Activated T-cell treated with anti-CD3 and anti-CD28 coated beads, Interleukin-2, amount 50 U/mL, for 72 hours (primary cell): ENCODE measurements at regions not wholly inside any gene's neighbourhood (a gene's known extent, or its start where the extent isn't known, plus 50 kb on each side); places are given as distances from the start of the nearest gene placed in this dataset.

ENCODE experiments used
- ATAC-seq, 2 donors: fragments of 150-1000 bp; cut with Tn5 transposase; replicated peaks in 1 of 2; 2 replicates each; pipeline ENCODE4 v1.10.0; 2021; ENCODE audit warnings: moderate library complexity in 2 of 2, mild to moderate bottlenecking in 1 of 2
- DNase-seq, 2 donors: peaks; one replicate each; pipeline ENCODE4 v3.0.0; 2021 to 2022; ENCODE audit warnings: mixed read lengths in 1 of 2
- H3K27ac Mint-ChIP-seq: one replicate; pipeline ENCODE4 v1.8.0; 2022; ENCODE audit warnings: mild to moderate bottlenecking, moderate library complexity, mixed read lengths
- H3K27me3 Mint-ChIP-seq: one replicate; pipeline ENCODE4 v1.8.0; 2022; ENCODE audit warnings: low read depth, mixed read lengths
- H3K36me3 Mint-ChIP-seq, 2 donors: one replicate each; pipeline ENCODE4 v1.8.0; 2022; ENCODE audit warnings: mixed read lengths in 2 of 2, mild to moderate bottlenecking in 1 of 2; ENCODE audit not compliant: insufficient read depth in 2 of 2
- H3K4me1 Mint-ChIP-seq: one replicate; pipeline ENCODE4 v1.8.0; 2022; ENCODE audit warnings: low read depth, mixed read lengths
- H3K4me3 Mint-ChIP-seq, 2 donors: one replicate each; pipeline ENCODE4 v1.8.0; 2022; ENCODE audit warnings: mild to moderate bottlenecking in 2 of 2, mixed read lengths in 2 of 2, moderate library complexity in 2 of 2
- H3K9me3 Mint-ChIP-seq, 2 donors: one replicate each; pipeline ENCODE4 v1.8.0; 2022; ENCODE audit warnings: mixed read lengths in 2 of 2

- DNase-seq (no peak), ATAC-seq (no peak)
- H3K36me3 Mint-ChIP-seq: no peaks in the 10 kb centered on the region
- no peak overlapping the region for H3K4me3 Mint-ChIP-seq
- peaks cover 7% of the 10 kb centered on the region for H3K27me3 Mint-ChIP-seq
- no peaks in the 10 kb centered on the region for H3K9me3 Mint-ChIP-seq
- peaks cover 7% of the 10 kb centered on the region for H3K4me1 Mint-ChIP-seq
- H3K27ac Mint-ChIP-seq: no peak overlapping the region
Observed at GRCh38 chr5:57696825-57697570, 214.4 kb upstream of the ACTBL2 start.

GRCh38 chr5:57696389-57696769 lies 213.8 kb upstream of the ACTBL2 start:
- Mint-ChIP-seq H3K9me3 (no peaks in the 10 kb centered on the region), H3K36me3 (no peaks in the 10 kb centered on the region), H3K27me3 (peaks cover 11% of the 10 kb centered on the region), H3K27ac (no peak overlapping the region), H3K4me1 (peaks cover 7% of the 10 kb centered on the region), H3K4me3 (no peak overlapping the region)
- ATAC-seq (no peak), DNase-seq (no peak)

- Mint-ChIP-seq H3K36me3 (no peaks in the 10 kb centered on the region), H3K27me3 (peaks cover 11% of the 10 kb centered on the region), H3K4me3 (no peak overlapping the region), H3K27ac (no peak overlapping the region), H3K4me1 (peaks cover 7% of the 10 kb centered on the region), H3K9me3 (no peaks in the 10 kb centered on the region)
- DNase-seq: no peak
- no peak for ATAC-seq
Observed at GRCh38 chr5:57695706-57696388, 213.2 kb upstream of the ACTBL2 start.

DNA sequence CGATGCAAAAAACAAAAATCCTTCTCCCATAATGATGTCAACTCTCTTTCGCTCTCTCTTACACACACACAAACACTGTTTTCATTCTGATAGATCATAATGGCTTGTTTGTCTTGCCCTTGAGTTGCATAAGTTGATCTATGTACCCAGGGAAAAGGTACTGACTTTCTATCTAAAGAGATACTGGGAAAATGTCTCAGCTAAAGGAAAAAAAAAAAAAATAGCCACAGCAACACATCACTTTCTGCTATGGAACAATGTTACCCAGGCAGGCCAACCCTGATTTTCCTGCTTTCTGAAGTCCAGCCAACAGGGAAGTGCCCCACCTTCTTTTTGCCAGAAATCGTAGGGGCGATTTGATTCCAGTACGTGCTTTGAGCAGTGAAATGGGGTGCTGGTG lies 212.6 kb upstream of the ACTBL2 start:
- no peaks in the 10 kb centered on the region for H3K36me3 Mint-ChIP-seq
- H3K9me3 Mint-ChIP-seq: no peaks in the 10 kb centered on the region
- ATAC-seq (no peak), DNase-seq (no peak)
- H3K27ac Mint-ChIP-seq: no peak overlapping the region
- H3K4me3 Mint-ChIP-seq: no peak overlapping the region
- peaks cover 7% of the 10 kb centered on the region for H3K4me1 Mint-ChIP-seq
- peaks cover 11% of the 10 kb centered on the region for H3K27me3 Mint-ChIP-seq

DNA sequence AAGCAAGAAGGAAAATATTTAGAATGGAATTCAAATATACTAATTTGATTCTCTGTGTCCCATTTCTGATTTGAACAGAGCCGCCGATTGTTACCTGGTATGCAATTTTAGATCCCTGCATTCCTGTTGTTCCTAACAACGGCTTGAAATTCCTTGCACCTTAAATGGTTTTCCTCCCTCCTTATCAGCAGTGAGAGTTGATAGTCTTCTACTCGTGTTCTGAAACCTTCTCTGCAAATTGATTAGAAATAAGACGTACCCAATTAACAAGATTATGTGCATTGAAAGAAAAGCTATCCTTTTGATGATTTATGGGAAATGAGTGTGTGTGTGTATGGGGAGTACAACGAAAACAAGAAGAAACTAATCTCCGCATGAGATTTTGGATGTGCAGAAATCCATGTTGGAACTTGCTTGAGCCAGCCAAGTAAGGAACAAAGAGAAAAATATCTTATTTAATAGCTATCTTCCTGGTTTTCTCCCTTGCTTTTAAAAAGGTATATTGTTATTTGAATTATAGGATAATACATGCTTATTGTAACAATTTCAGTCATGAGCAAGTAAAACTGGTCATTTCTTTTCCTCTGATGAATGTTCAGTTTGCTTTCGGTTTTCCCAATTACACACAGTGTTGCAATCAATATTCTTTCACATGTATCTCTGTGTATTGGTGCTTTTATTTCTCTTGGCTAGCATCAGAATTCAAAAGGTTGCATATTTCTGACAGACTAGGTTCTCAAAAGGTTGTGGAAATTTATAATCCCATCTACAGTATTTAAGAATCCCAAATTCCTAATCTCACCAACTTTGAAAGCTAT lies 211.1 kb upstream of the ACTBL2 start:
- H3K4me3 Mint-ChIP-seq: no peak overlapping the region
- H3K9me3 Mint-ChIP-seq: no peaks in the 10 kb centered on the region
- ATAC-seq (no peak), DNase-seq (no peak)
- H3K36me3 Mint-ChIP-seq: no peaks in the 10 kb centered on the region
- H3K27ac Mint-ChIP-seq: no peak overlapping the region
- peaks cover 11% of the 10 kb centered on the region for H3K27me3 Mint-ChIP-seq
- peaks cover 7% of the 10 kb centered on the region for H3K4me1 Mint-ChIP-seq

- ATAC-seq (peak; percentile 68 to 91), DNase-seq (peak; percentile 21 to 24)
- Mint-ChIP-seq H3K4me3 (no peak overlapping the region), H3K27me3 (peaks cover 11% of the 10 kb centered on the region), H3K27ac (no peak overlapping the region), H3K36me3 (no peaks in the 10 kb centered on the region), H3K9me3 (no peaks in the 10 kb centered on the region), H3K4me1 (peaks cover 7% of the 10 kb centered on the region)
Observed at GRCh38 chr5:57692582-57693487, 210.2 kb upstream of the ACTBL2 start.

DNA sequence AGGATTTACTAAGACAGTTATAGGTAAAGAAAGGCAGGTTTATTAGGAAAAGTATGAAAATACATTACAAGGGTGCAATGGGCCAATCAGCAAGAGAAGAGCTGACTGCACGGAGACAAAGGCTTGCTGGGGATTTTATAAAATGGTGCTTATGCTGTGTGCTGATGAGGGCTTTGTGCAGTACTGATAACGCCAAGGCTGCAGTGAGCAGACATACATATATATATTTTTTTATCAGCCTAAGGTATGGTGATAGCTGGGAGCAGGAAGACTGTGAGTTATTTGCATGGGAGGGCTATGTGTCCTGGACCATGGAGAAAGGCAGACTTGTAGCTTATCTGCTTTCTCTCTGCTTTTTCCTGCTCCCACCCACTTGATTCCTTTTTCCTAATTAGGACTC lies 208.1 kb upstream of the ACTBL2 start:
- Mint-ChIP-seq H3K36me3 (no peaks in the 10 kb centered on the region), H3K4me1 (peaks cover 7% of the 10 kb centered on the region), H3K9me3 (no peaks in the 10 kb centered on the region), H3K4me3 (no peak overlapping the region), H3K27me3 (peaks cover 11% of the 10 kb centered on the region), H3K27ac (no peak overlapping the region)
- ATAC-seq (no peak), DNase-seq (no peak)

DNA sequence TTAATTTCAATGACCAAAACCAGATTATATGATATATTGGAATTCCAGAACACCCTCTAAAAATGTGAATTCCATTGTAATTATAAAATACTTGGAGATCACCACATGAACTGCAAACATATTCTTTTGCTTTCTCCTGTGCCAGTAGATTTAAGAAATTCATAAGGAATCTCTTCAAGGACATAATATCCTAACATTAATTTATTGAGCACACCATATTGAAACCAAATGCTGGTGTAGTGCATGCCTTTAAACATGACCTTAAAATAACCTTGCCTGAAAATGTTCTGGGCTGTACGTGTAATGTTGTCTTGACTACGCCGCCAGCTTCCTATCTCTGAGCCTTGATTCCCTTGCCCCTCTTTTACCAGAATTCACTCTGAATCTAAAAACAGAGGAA lies 205.0 kb upstream of the ACTBL2 start:
- H3K27ac Mint-ChIP-seq: no peak overlapping the region
- ATAC-seq (no peak), DNase-seq (no peak)
- no peak overlapping the region for H3K4me3 Mint-ChIP-seq
- no peaks in the 10 kb centered on the region for H3K36me3 Mint-ChIP-seq
- no peaks in the 10 kb centered on the region for H3K9me3 Mint-ChIP-seq
- H3K4me1 Mint-ChIP-seq: no peaks in the 10 kb centered on the region
- peaks cover 5% of the 10 kb centered on the region for H3K27me3 Mint-ChIP-seq

DNA sequence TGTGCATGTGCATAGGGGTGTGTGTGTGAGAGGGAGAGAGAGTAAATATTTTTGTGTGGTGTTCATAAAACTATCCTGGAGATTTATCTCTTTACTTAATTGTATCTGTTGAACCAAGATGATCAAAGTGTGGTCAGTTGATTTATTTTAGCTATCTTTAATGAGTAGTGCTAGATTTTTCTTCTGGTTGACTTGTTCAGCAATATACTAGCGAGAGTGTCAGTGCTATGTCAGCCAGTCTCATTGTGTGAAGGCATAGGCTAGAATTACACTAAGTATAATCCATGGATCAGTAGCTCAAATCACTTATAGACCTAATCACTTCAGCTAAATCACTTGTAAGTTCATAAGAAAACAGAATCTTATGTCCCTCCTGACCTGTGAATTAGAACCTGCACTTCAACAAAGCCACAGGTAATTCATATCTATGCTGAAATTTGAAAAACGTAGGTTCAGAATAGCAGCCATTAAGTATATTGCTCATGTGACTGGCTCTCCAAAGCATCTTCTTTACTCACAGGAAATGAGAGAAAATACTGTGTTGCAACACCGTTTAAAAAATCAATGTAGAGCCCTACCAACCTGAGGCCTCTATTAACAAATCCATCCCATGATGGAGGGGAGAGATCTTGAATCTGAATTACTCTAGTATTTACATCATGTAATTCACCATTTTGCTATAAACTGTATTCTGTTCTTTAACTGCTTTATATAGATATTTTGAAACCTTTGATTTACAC lies 203.1 kb upstream of the ACTBL2 start:
- Mint-ChIP-seq H3K27ac (no peak overlapping the region), H3K9me3 (no peaks in the 10 kb centered on the region), H3K4me1 (no peaks in the 10 kb centered on the region), H3K27me3 (no peaks in the 10 kb centered on the region), H3K4me3 (no peak overlapping the region), H3K36me3 (no peaks in the 10 kb centered on the region)
- ATAC-seq (no peak), DNase-seq (no peak)

- DNase-seq: no peak
- no peak for ATAC-seq
- H3K9me3 Mint-ChIP-seq: no peaks in the 10 kb centered on the region
- H3K27me3 Mint-ChIP-seq: peaks cover 5% of the 10 kb centered on the region
- no peak overlapping the region for H3K27ac Mint-ChIP-seq
- no peaks in the 10 kb centered on the region for H3K36me3 Mint-ChIP-seq
- H3K4me1 Mint-ChIP-seq: no peaks in the 10 kb centered on the region
- no peak overlapping the region for H3K4me3 Mint-ChIP-seq
Observed at GRCh38 chr5:57684299-57684702, 201.7 kb upstream of the ACTBL2 start.

DNA sequence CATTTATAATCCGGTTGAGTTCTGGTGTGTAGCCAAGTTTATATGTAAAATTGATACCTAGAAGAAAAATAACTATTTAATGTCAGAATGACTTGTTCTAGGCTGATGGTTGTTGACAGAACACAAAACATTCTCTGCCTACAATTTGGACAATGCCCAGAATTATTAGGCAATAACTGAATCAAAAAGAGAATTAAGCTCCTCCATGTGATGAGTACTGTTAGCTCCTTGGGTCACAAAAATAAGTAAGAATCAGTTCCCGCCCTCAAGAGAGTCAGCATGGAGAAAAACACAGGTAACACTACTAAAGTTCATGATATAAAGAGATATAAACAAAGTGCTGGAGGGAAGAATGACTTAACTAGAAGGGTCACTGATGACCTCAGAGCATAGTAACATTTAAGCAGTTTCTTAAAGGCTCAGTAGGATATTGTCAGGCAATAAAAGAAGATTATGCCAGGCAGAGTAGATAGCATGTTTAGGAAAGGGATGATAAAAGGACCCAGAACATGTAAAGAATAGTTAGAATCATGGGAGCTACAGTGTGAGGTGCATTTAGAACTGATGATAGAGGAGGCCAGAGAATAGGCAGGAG lies 200.5 kb upstream of the ACTBL2 start:
- H3K4me1 Mint-ChIP-seq: no peaks in the 10 kb centered on the region
- no peaks in the 10 kb centered on the region for H3K9me3 Mint-ChIP-seq
- no peaks in the 10 kb centered on the region for H3K36me3 Mint-ChIP-seq
- ATAC-seq (no peak), DNase-seq (no peak)
- H3K27ac Mint-ChIP-seq: no peak overlapping the region
- no peak overlapping the region for H3K4me3 Mint-ChIP-seq
- peaks cover 16% of the 10 kb centered on the region for H3K27me3 Mint-ChIP-seq

- Mint-ChIP-seq H3K36me3 (no peaks in the 10 kb centered on the region), H3K4me3 (no peak overlapping the region), H3K27me3 (peaks cover 27% of the 10 kb centered on the region), H3K27ac (no peak overlapping the region), H3K9me3 (no peaks in the 10 kb centered on the region), H3K4me1 (no peaks in the 10 kb centered on the region)
- DNase-seq: no peak
- no peak for ATAC-seq
Observed at GRCh38 chr5:57681942-57682341, 199.3 kb upstream of the ACTBL2 start.
